ENCODE measurements at regions not wholly inside any gene's neighbourhood (a gene's known extent, or its start where the extent isn't known, plus 50 kb on each side); places are given as distances from the start of the nearest gene placed in this dataset.
"Not testable (repeated sequence)": the region's sequence is repeated elsewhere in the genome, so short reads cannot be mapped to it uniquely, and the experiment has no call there.

DNA sequence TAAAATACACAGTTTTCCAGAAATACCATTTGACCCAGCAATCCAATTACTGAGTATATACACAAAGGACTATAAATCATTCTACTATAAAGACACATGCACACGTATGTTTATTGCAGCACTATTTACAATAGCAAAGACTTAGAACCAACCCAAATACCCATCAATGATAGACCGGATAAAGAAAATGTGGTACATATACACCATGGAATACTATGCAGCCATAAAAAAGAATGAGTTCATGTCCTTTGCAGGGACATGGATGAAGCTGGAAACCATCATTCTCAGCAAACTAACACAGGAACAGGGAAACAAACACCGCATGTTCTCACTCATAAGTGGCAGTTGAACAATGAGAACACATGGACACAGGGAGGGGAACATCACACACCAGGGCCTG lies 495.4 kb upstream of the NRP1 start:
- not testable (repeated sequence) for TF ChIP-seq EZH2 (IDR thresholded peaks at IDR 0.05; ENCODE audit: low read length, missing control alignments); CTCF (conservative IDR thresholded peaks at IDR 0.05 in 1 of 2, IDR thresholded peaks at IDR 0.05 in 1 of 2; ENCODE audit: low read depth in 1 of 2, low read length in 2 of 2)
